Gastroesophageal sphincter (tissue), 3 donors: ENCODE measurements at regions not wholly inside any gene's neighbourhood (a gene's known extent, or its start where the extent isn't known, plus 50 kb on each side); places are given as distances from the start of the nearest gene placed in this dataset.

Experiments used
- CTCF ChIP-seq, 4 experiments: fragments of 200-600 bp in 2 of 4; fragments of 450-650 bp in 2 of 4; sonication (generic) in 1 of 4; IDR thresholded peaks; one replicate each; pipeline ENCODE4 v1.5.1; 2017 to 2019; ENCODE audit warnings: antibody characterized with exemption in 4 of 4, mild to moderate bottlenecking in 2 of 4, moderate library complexity in 2 of 4
- EP300 ChIP-seq: sonication (generic); formaldehyde crosslinking; IDR thresholded peaks from one replicate; pipeline ENCODE4 v1.6.1; 2017; ENCODE audit warnings: antibody characterized with exemption, mild to moderate bottlenecking
- POLR2A ChIP-seq, 2 donors: fragments of 450-650 bp; IDR thresholded peaks; one replicate each; pipeline ENCODE4 v1.6.1; 2017; ENCODE audit warnings: antibody characterized with exemption in 2 of 2, mild to moderate bottlenecking in 2 of 2, moderate library complexity in 1 of 2
- POLR2AphosphoS5 ChIP-seq: sonication (generic); formaldehyde crosslinking; IDR thresholded peaks from one replicate; pipeline ENCODE4 v1.6.1; 2017; ENCODE audit warnings: antibody characterized with exemption

DNA sequence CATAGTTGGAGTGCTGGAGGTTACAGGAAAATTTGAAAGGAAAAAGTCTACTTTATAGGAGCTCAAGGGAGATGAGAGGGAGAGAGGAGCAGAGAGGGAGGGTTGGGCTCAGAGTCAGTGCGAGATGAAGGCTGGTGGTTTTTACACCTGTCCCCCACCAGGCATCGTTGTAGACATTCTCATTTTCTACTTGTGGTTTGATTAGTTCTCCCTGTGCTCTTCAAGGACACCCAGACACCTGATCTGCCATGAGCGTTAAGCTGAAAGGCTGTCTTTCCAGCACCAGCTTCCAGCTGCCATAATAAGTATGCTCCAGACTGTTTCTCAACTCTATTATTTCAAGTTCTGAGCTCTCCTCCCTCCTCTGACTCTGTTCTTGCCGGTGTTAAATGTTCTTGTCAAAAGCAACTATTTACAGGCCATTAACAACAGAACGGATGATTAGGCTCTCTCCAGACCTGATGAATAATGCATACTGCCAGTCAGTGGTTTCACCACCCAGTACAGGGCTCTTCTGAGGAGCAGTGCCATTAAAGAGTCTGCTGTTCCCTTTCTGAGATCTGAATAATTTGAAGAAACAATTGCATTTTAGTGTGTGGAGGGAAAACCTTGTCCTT lies 514.6 kb upstream of the MCTP2 start:
- TF ChIP-seq CTCF (IDR thresholded peaks at IDR 0.05): no peak
- TF ChIP-seq POLR2A (IDR thresholded peaks at IDR 0.05): no peak
- no peak for TF ChIP-seq EP300
- no peak for TF ChIP-seq POLR2AphosphoS5
